ENCODE measurements at regions not wholly inside any gene's neighbourhood (a gene's known extent, or its start where the extent isn't known, plus 50 kb on each side); places are given as distances from the start of the nearest gene placed in this dataset.

DNA sequence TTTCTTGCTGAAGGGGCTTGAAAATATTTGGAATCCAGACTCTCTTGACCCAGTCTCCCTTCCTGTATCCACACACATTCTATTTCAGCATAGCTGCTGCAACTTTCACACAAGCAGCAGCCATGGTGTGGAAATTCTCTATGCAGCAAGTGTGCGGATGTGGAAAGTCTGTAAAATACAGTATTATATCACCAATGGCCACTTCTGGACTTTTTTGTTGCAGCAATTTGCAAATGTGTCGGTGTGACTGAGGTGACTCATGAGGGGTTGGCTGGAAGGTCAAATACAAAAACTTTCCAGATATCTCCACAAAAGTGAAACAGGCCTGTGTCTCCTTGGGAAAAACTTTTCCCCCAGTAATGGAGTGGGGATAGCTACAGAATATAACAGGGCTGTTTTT is 299.3 kb upstream of the GYPC start:
- TF ChIP-seq, protein P1, sequence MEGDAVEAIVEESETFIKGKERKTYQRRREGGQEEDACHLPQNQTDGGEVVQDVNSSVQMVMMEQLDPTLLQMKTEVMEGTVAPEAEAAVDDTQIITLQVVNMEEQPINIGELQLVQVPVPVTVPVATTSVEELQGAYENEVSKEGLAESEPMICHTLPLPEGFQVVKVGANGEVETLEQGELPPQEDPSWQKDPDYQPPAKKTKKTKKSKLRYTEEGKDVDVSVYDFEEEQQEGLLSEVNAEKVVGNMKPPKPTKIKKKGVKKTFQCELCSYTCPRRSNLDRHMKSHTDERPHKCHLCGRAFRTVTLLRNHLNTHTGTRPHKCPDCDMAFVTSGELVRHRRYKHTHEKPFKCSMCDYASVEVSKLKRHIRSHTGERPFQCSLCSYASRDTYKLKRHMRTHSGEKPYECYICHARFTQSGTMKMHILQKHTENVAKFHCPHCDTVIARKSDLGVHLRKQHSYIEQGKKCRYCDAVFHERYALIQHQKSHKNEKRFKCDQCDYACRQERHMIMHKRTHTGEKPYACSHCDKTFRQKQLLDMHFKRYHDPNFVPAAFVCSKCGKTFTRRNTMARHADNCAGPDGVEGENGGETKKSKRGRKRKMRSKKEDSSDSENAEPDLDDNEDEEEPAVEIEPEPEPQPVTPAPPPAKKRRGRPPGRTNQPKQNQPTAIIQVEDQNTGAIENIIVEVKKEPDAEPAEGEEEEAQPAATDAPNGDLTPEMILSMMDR (IDR thresholded peaks at IDR 0.05) = no peak
- TF ChIP-seq POLR2A (IDR thresholded peaks at IDR 0.05) = no peak
- no peak for TF ChIP-seq POLR2AphosphoS5 (IDR thresholded peaks at IDR 0.05)
